AG10803 (cell line): ENCODE measurements at regions not wholly inside any gene's neighbourhood (a gene's known extent, or its start where the extent isn't known, plus 50 kb on each side); places are given as distances from the start of the nearest gene placed in this dataset.

ENCODE experiments used
- DNase-seq: peaks from one replicate; pipeline ENCODE4 v3.0.0; 2010; ENCODE audit warnings: low read depth
- H3K4me3 ChIP-seq: 2 replicates; pipeline ENCODE4 v1.5.1; 2011; ENCODE audit warnings: mild to moderate bottlenecking, low read length, control low read depth
- TF ChIP-seq, protein P1 (sequence below): conservative IDR thresholded peaks from 2 replicates; pipeline ENCODE4 v1.5.1; 2011; ENCODE audit warnings: mild to moderate bottlenecking, low read length, control low read depth, inconsistent platforms

- H3K4me3 ChIP-seq = no peak overlapping the region
- TF ChIP-seq, protein P1, sequence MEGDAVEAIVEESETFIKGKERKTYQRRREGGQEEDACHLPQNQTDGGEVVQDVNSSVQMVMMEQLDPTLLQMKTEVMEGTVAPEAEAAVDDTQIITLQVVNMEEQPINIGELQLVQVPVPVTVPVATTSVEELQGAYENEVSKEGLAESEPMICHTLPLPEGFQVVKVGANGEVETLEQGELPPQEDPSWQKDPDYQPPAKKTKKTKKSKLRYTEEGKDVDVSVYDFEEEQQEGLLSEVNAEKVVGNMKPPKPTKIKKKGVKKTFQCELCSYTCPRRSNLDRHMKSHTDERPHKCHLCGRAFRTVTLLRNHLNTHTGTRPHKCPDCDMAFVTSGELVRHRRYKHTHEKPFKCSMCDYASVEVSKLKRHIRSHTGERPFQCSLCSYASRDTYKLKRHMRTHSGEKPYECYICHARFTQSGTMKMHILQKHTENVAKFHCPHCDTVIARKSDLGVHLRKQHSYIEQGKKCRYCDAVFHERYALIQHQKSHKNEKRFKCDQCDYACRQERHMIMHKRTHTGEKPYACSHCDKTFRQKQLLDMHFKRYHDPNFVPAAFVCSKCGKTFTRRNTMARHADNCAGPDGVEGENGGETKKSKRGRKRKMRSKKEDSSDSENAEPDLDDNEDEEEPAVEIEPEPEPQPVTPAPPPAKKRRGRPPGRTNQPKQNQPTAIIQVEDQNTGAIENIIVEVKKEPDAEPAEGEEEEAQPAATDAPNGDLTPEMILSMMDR = no peak
- DNase-seq = no peak
Observed at GRCh38 chr1:73953586-73953985, 244.4 kb downstream of the LRRIQ3 start.

DNA sequence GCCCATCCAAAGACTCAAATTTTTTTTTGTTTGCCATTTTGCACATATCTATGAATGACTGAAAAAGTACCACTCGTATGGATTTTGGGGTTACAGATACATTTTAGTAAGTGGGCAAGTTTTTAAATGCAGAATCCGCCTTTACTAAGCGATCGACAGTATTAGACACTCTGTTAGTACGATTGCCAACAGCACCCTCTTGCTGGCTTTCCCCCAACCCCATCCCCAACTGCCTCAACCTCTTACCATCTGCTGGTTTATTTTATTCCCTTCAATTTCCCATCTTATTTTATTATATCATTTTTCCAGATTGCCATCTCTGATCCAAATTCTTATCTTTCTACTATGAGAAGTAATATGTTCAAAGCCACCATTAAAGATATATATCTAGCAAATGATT lies 244.8 kb downstream of the LRRIQ3 start:
- no peak for DNase-seq
- TF ChIP-seq, protein P1 = no peak
- H3K4me3 ChIP-seq = no peak overlapping the region

GRCh38 chr1:73948055-73948454 lies 249.9 kb downstream of the LRRIQ3 start:
- H3K4me3 ChIP-seq = no peak overlapping the region
- TF ChIP-seq, protein P1 = no peak
- no peak for DNase-seq

- no peak overlapping the region for H3K4me3 ChIP-seq
- TF ChIP-seq, protein P1 = no peak
- DNase-seq = no peak
Observed at GRCh38 chr1:73947009-73947408, 251.0 kb downstream of the LRRIQ3 start.

DNA sequence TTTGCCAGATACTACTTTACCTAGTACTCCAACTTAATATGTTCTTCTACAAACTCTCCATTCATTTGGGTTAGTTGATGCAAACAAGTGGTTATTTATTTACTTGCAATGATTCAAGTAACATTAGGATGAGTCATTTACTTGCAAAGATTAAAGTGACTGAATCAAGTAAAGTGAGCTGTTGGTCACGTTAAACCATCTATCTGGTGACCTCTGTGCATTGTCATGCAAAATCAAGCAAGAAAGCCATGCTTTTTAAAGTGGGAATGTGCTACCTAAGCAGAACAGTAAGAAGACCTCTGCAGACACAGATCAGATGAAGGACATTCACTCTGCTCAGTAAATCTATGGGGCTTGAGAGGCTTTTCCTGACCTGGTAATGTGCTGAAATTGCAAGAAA lies 254.7 kb downstream of the LRRIQ3 start:
- DNase-seq = no peak
- no peak overlapping the region for H3K4me3 ChIP-seq
- TF ChIP-seq, protein P1 = no peak

DNA sequence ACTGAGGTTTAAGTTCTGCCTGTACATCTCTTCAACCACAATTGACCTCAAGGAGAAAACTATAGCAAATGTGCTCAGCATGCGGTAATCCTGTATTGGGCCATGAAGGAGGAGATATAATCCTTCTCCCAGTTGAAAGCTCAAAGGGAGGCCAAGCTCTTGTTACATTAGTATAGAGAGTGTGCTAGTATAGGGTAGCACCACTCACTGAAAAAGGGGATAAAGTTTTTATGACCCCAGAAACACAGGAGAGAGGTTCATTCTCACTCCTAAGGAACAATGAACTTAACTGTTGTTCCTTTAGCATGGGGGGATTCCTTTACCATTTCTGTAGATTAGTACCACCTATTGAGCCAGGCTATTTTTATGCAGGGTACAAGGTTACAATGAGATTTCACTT lies 267.7 kb downstream of the LRRIQ3 start:
- DNase-seq = no peak

DNA sequence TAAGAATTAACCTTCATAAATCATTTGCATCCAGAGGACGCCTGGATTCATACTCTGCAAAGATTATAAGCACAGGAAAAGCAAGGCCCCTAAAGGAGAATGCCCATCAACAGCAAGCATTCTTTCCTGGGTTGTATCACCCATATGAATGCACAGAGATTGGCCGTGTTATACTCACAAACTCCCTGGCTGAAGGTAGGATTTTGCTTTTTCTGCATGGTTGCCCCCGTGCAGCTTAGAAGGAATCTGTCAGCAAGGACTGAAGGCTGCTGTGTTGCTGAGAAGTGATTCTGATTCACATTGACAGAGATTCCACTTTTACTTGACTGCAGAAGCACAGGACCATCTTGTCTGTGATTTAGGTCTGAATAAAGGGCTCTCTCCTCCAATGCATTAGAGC lies 283.0 kb downstream of the LRRIQ3 start:
- H3K4me3 ChIP-seq = no peak overlapping the region
- no peak for DNase-seq
- TF ChIP-seq, protein P1 = no peak

More for the DNA sequence above, 267.7 kb downstream of the LRRIQ3 start:
- TF ChIP-seq, protein P1 = no peak
- H3K4me3 ChIP-seq = no peak overlapping the region
